Thyroid gland (tissue), 4 donors: ENCODE measurements at regions not wholly inside any gene's neighbourhood (a gene's known extent, or its start where the extent isn't known, plus 50 kb on each side); places are given as distances from the start of the nearest gene placed in this dataset.

Experiments
- DNase-seq, 2 donors: peaks; one replicate each; pipeline ENCODE4 v3.0.0-alpha.2; 2019
- H3K27ac ChIP-seq, 3 donors: fragments of 200-600 bp; sonication (generic); 1 replicate in 2 of 3; 2 replicates in 1 of 3; pipeline ENCODE4 v1.5.1; 2016 to 2019; ENCODE audit warnings: mild to moderate bottlenecking in 1 of 3, moderate library complexity in 1 of 3
- H3K27me3 ChIP-seq: fragments of 200-600 bp; sonication (generic); one replicate; pipeline ENCODE4 v1.5.1; 2019
- H3K36me3 ChIP-seq, 2 donors: fragments of 200-600 bp; sonication (generic); one replicate each; pipeline ENCODE4 v1.5.1; 2016 to 2019
- H3K4me1 ChIP-seq, 2 donors: fragments of 200-600 bp; sonication (generic); one replicate each; pipeline ENCODE4 v1.5.1; 2017 to 2019
- H3K4me3 ChIP-seq, 3 donors: fragments of 200-600 bp; sonication (generic); replicated peaks in 1 of 3; 1 replicate in 2 of 3; 2 replicates in 1 of 3; pipeline ENCODE4 v1.5.1; 2016; ENCODE audit warnings: mild to moderate bottlenecking in 1 of 3
- H3K9me3 ChIP-seq: fragments of 200-600 bp; sonication (generic); one replicate; pipeline ENCODE4 v1.5.1; 2017
- POLR2A ChIP-seq, 2 donors: fragments of 450-650 bp; IDR thresholded peaks; one replicate each; pipeline ENCODE4 v1.6.1; 2017; ENCODE audit warnings: antibody characterized with exemption in 2 of 2, mild to moderate bottlenecking in 2 of 2, moderate library complexity in 1 of 2
- WGBS, 2 donors: methylation state at CpG; one replicate each; pipeline ENCODE4 v1.1.5; 2017; 5-methylcytosine and 5-hydroxymethylcytosine counted together
- intact Hi-C: fragments of 100-400 bp; cut with DNase I; formaldehyde crosslinking; loops from one replicate; pipeline ENCODE4 v1.15.1; 2023
- TF ChIP-seq, protein P1 (sequence below), 6 experiments: fragments of 200-600 bp in 3 of 6; fragments of 450-650 bp in 3 of 6; sonication (generic) in 3 of 6; IDR thresholded peaks; one replicate each; pipeline ENCODE4 v1.5.1; 2016 to 2019; ENCODE audit warnings: antibody characterized with exemption in 6 of 6, mild to moderate bottlenecking in 2 of 6, inconsistent platforms in 1 of 6, moderate library complexity in 1 of 6

DNA sequence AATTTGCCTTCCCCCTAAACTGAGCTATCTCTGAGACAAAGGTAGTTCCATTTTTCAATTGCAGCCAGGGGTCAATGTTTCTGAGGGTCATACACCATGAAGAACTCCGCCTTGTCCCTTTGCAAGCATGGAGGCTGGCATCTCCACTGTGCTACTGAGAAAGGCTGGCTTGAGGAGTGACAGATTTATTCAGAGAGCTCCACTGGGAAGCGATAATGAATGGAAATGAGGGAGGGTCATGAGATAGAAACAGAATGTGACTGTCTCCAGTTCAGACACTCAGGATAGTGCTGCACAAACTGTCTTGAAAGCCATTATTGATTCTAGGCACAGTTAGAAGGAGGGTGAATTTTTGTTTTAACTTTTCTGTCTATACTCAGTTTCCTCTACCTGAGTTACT is 197.5 kb downstream of the ZNF326 start:
- Histone ChIP-seq H3K4me1 (no peaks in the 10 kb centered on the region), H3K27me3 (no peaks in the 10 kb centered on the region), H3K4me3 (no peak overlapping the region), H3K36me3 (no peaks in the 10 kb centered on the region), H3K27ac (no peak overlapping the region), H3K9me3 (no peaks in the 10 kb centered on the region)
- no peak for DNase-seq
- intact Hi-C loops, result no loop called here
- 77 to 85% methylated on average over 2 of the region's 2 CpGs for WGBS, 2 donors
- TF ChIP-seq, protein P1, sequence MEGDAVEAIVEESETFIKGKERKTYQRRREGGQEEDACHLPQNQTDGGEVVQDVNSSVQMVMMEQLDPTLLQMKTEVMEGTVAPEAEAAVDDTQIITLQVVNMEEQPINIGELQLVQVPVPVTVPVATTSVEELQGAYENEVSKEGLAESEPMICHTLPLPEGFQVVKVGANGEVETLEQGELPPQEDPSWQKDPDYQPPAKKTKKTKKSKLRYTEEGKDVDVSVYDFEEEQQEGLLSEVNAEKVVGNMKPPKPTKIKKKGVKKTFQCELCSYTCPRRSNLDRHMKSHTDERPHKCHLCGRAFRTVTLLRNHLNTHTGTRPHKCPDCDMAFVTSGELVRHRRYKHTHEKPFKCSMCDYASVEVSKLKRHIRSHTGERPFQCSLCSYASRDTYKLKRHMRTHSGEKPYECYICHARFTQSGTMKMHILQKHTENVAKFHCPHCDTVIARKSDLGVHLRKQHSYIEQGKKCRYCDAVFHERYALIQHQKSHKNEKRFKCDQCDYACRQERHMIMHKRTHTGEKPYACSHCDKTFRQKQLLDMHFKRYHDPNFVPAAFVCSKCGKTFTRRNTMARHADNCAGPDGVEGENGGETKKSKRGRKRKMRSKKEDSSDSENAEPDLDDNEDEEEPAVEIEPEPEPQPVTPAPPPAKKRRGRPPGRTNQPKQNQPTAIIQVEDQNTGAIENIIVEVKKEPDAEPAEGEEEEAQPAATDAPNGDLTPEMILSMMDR (IDR thresholded peaks at IDR 0.05), result no peak
- TF ChIP-seq POLR2A (IDR thresholded peaks at IDR 0.05), result no peak

DNA sequence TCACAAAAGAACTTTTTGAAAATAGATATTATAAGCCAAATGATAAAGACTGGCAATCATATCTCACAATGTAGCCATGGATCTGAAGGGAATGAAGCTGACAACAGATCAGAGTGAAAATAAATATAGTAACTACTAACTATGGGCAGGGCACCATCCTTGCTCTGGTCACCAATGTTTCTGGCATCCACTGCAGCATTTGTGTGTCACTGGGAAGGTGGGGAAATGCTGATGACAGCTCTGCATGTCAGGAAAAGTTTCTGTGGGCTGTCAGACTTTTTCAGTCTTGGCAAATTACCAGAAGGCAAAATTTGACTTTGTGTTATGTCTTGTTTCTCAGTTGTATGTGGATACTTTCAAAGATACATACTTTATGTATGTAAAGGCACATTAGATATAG is 195.6 kb downstream of the ZNF326 start:
- Histone ChIP-seq H3K27ac (no peak overlapping the region), H3K4me1 (no peaks in the 10 kb centered on the region), H3K36me3 (no peaks in the 10 kb centered on the region), H3K27me3 (no peaks in the 10 kb centered on the region), H3K9me3 (no peaks in the 10 kb centered on the region), H3K4me3 (no peak overlapping the region)
- intact Hi-C loops, result no loop called here
- TF ChIP-seq POLR2A (IDR thresholded peaks at IDR 0.05), result no peak
- no peak for DNase-seq

DNA sequence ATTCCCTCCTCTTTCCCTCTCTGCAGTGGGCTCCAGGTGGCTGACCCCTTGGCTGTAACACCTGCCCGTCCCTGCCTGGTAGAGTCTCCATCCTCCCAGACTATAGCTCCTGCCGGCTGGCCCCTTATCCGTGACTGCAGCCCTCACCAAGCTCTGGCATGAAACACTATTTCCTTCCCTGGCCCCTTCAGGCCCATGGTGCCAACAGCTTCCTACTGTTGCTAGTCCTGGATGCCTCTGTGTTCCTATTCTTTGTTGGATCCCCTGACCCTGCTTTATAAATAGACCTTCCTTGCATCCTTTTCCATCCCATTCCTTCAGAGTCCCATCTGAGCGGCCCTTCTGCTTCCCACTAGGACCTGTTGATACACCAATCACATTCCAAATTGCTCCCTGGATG is 195.0 kb downstream of the ZNF326 start:
- intact Hi-C loops, result no loop called here
- Histone ChIP-seq H3K36me3 (no peaks in the 10 kb centered on the region), H3K4me1 (no peaks in the 10 kb centered on the region), H3K27me3 (no peaks in the 10 kb centered on the region), H3K4me3 (no peak overlapping the region), H3K9me3 (no peaks in the 10 kb centered on the region), H3K27ac (no peak overlapping the region)
- DNase-seq, result no peak
- 76 to 86% methylated on average over 4 of the region's 4 CpGs for WGBS, 2 donors
- TF ChIP-seq, protein P1 (IDR thresholded peaks at IDR 0.05), result no peak
- no peak for TF ChIP-seq POLR2A (IDR thresholded peaks at IDR 0.05)

DNA sequence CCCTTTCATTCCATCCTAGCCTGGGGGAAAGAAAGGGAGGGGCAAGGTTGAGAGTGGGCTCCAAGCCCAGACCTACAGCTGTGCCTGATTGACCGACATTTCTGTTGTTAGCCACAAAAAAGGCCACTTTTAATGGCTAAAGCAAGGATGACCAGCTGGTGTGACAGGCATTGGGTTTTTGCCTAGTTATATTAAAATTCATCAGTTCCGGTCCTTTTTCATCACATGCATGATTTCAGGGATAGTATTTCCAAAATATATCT is 192.3 kb downstream of the ZNF326 start:
- Histone ChIP-seq H3K9me3 (no peaks in the 10 kb centered on the region), H3K36me3 (no peaks in the 10 kb centered on the region), H3K27me3 (no peaks in the 10 kb centered on the region), H3K4me3 (no peak overlapping the region), H3K27ac (no peak overlapping the region), H3K4me1 (no peaks in the 10 kb centered on the region)
- no peak for DNase-seq
- WGBS, 2 donors, result 67 to 75% methylated on average over 2 of the region's 2 CpGs
- TF ChIP-seq, protein P1 (IDR thresholded peaks at IDR 0.05), result no peak
- no peak for TF ChIP-seq POLR2A (IDR thresholded peaks at IDR 0.05)
- intact Hi-C loops, result no loop called here

DNA sequence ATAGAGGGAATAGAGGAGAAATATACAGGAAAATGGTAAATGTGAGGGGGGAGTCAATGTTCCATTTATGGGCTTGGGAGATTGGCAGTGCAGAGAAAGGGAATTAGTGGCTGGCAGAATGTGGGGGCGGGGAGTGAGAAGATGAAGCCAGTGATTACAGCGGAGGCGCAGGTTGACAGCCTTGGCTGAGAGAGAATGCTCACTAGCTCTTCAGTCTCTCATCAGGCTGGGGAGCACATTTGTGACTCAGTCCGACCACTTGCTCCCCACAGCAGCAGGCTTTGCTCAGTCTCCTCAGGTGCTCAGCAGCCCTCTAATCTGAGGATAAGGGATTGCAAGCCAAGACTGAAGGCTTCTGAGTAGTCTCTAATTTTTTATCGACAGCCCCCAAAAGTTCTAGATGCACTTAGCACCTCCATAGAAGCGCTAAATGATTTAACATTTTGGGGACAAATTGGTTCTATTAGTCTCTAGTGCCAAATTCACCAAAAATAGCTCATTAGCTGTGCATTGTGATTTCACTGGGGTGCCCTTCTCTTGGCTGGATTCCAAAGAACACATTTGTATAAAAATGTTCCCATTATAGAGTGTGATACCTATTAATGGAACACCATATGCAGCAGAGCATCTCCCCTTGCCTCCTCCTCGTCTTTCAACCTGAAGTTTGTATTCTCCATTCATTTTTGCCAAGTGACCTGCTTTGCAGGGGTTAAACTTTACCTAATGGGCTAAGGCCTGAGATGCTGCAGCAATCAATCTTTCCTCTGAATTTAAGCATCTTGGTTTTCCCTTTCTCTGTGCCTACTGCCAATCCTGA is 191.8 kb downstream of the ZNF326 start:
- Histone ChIP-seq H3K4me1 (no peaks in the 10 kb centered on the region), H3K4me3 (no peak overlapping the region), H3K27me3 (no peaks in the 10 kb centered on the region), H3K27ac (no peak overlapping the region), H3K9me3 (no peaks in the 10 kb centered on the region), H3K36me3 (no peaks in the 10 kb centered on the region)
- TF ChIP-seq POLR2A (IDR thresholded peaks at IDR 0.05), result no peak
- TF ChIP-seq, protein P1 (IDR thresholded peaks at IDR 0.05), result no peak
- no peak for DNase-seq
- WGBS, 2 donors, result 64 to 67% methylated on average over 7 of the region's 7 CpGs
- intact Hi-C loops, result no loop called here
